Esophagus muscularis mucosa (tissue), 4 donors: ENCODE measurements at regions not wholly inside any gene's neighbourhood (a gene's known extent, or its start where the extent isn't known, plus 50 kb on each side); places are given as distances from the start of the nearest gene placed in this dataset.

Source experiments
- CTCF ChIP-seq, 3 experiments: fragments of 200-600 bp in 2 of 3; fragments of 450-650 bp in 1 of 3; sonication (generic) in 2 of 3; IDR thresholded peaks; one replicate each; pipeline ENCODE4 v1.5.1; 2017 to 2019; ENCODE audit warnings: antibody characterized with exemption in 3 of 3, mild to moderate bottlenecking in 2 of 3, moderate library complexity in 1 of 3
- EP300 ChIP-seq: sonication (generic); formaldehyde crosslinking; IDR thresholded peaks from one replicate; pipeline ENCODE4 v1.6.1; 2017; ENCODE audit warnings: antibody characterized with exemption
- POLR2A ChIP-seq: fragments of 450-650 bp; IDR thresholded peaks from one replicate; pipeline ENCODE4 v1.6.1; 2017; ENCODE audit warnings: antibody characterized with exemption, moderate library complexity, mild to moderate bottlenecking, low read depth
- POLR2AphosphoS5 ChIP-seq, 2 donors: sonication (generic); formaldehyde crosslinking; IDR thresholded peaks; one replicate each; pipeline ENCODE4 v1.6.1; 2017; ENCODE audit warnings: antibody characterized with exemption in 2 of 2

DNA sequence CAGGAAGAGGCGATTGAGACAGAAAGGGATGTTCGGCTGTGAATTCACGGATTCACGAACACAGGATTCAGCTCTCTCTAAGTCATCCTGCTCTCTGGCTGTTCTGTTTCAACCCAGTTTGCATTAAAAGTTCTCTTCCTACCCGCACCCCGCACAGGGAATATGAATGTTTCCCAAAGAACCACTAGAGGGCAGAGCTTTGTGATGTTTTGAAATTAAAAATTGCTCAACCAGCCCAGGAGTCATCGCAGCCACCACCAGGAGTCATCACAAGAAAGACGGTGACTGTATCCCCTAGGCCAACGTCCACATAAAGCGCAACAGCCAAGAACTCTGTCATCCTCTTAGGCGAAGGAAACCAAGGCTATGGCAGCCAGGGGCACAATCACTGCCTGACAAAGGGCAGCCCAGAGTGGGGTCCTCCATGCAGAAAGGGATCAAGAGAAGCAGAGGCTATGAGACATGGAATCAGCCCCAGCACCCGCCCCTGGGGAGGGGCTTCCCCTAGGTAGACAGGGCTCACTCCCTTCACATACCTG lies 122.4 kb downstream of the WT1 start:
- TF ChIP-seq CTCF (IDR thresholded peaks at IDR 0.05) (peak in 2 of 3 experiments; percentile 27 to 47), EP300 (no peak), POLR2A (no peak), POLR2AphosphoS5 (IDR thresholded peaks at IDR 0.05) (no peak)
